ENCODE measurements at regions not wholly inside any gene's neighbourhood (a gene's known extent, or its start where the extent isn't known, plus 50 kb on each side); places are given as distances from the start of the nearest gene placed in this dataset.

DNA sequence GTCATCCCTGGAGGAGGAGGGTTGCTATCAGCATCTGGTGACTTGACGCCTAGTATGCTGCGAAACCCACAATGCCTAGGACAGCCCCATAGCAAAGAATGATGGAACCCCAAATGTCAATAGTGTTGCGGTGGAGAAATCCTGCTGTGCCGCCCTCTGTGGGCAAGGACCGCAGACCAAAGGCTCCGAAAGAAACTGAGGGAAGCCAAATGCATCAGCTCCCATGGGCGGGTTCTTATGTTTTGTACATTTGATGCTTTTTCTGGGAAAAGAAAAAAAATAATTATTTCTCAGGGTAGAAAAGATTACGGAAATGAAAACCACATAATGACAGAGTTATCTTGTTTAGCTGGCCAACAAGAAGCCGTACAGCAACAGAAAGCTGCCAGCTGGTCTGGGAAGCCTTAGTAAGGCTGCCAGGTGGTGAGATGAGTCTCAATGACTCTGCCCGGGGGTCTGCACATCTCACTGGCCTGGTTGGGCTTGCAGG is 95.0 kb upstream of the TBL1X start:
- H3K4me3 ChIP-seq, result no peak overlapping the region
- WGBS, 2 donors (ENCODE audit: low coverage in 1 of 2), result 77 to 90% methylated on average over 2 to 10 of the region's 10 CpGs
- TF ChIP-seq EP300 (IDR thresholded peaks at IDR 0.05; ENCODE audit: low read depth) (no peak), POLR2A (IDR thresholded peaks at IDR 0.05) (no peak), POLR2AphosphoS5 (IDR thresholded peaks at IDR 0.05) (no peak)
- TF ChIP-seq, protein P1, sequence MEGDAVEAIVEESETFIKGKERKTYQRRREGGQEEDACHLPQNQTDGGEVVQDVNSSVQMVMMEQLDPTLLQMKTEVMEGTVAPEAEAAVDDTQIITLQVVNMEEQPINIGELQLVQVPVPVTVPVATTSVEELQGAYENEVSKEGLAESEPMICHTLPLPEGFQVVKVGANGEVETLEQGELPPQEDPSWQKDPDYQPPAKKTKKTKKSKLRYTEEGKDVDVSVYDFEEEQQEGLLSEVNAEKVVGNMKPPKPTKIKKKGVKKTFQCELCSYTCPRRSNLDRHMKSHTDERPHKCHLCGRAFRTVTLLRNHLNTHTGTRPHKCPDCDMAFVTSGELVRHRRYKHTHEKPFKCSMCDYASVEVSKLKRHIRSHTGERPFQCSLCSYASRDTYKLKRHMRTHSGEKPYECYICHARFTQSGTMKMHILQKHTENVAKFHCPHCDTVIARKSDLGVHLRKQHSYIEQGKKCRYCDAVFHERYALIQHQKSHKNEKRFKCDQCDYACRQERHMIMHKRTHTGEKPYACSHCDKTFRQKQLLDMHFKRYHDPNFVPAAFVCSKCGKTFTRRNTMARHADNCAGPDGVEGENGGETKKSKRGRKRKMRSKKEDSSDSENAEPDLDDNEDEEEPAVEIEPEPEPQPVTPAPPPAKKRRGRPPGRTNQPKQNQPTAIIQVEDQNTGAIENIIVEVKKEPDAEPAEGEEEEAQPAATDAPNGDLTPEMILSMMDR (IDR thresholded peaks at IDR 0.05), result no peak
- no peaks in the 10 kb centered on the region for H3K9me3 ChIP-seq
- no peak overlapping the region for H3K27ac ChIP-seq
- H3K27me3 ChIP-seq, result no peaks in the 10 kb centered on the region
- H3K4me1 ChIP-seq, result no peaks in the 10 kb centered on the region
- no peak for DNase-seq
- in situ Hi-C loops (cut with MboI; ENCODE audit: low pct_ligation_motif_present in 1 of 4, low pct_unique_long_range_greater_than_20kb in 1 of 4, low sequenced_read_pairs in 3 of 4) (no loop called here), intact Hi-C loops (cut with DNase I; ENCODE audit: low total_unique reads) (no loop called here)
- no peaks in the 10 kb centered on the region for H3K36me3 ChIP-seq

GRCh38 chrX:9370893-9371292 is 94.0 kb upstream of the TBL1X start:
- TF ChIP-seq EP300 (IDR thresholded peaks at IDR 0.05; ENCODE audit: low read depth), result no peak
- TF ChIP-seq, protein P1 (IDR thresholded peaks at IDR 0.05), result no peak
- TF ChIP-seq POLR2A (IDR thresholded peaks at IDR 0.05), result no peak
- TF ChIP-seq POLR2AphosphoS5 (IDR thresholded peaks at IDR 0.05), result no peak

DNA sequence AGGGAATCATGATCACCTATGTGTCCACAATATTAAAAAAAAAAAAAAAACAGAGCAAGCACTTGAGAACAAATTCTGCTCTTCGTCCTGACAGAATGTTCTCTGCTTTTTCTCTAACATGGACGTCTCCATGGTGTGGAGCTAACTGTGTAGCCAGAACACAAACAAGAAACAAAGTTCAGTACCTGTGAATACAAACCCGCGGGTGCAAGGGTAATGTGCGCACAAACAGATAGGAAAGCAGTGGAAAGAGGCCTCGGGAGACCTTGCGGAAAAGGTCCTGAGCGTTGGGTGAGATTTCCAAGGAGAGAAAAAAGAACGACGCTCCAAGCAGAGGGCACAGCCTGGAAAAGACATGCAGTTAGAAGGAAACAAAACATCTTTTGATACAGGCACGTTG is 92.0 kb upstream of the TBL1X start:
- intact Hi-C loops (cut with DNase I; ENCODE audit: low total_unique reads), result no loop called here
- TF ChIP-seq POLR2A (IDR thresholded peaks at IDR 0.05), result no peak
- TF ChIP-seq POLR2AphosphoS5 (IDR thresholded peaks at IDR 0.05), result no peak
- TF ChIP-seq EP300 (IDR thresholded peaks at IDR 0.05; ENCODE audit: low read depth), result no peak
- TF ChIP-seq, protein P1 (IDR thresholded peaks at IDR 0.05), result no peak
- 86 to 87% methylated on average over 4 to 11 of the region's 11 CpGs for WGBS, 2 donors (ENCODE audit: low coverage in 1 of 2)
- in situ Hi-C loops (cut with MboI; ENCODE audit: low pct_ligation_motif_present in 1 of 4, low pct_unique_long_range_greater_than_20kb in 1 of 4, low sequenced_read_pairs in 3 of 4), result no loop called here
- no peaks in the 10 kb centered on the region for H3K9me3 ChIP-seq
- no peak for DNase-seq
- no peaks in the 10 kb centered on the region for H3K27me3 ChIP-seq
- no peaks in the 10 kb centered on the region for H3K36me3 ChIP-seq
- no peaks in the 10 kb centered on the region for H3K4me1 ChIP-seq
- H3K4me3 ChIP-seq, result no peak overlapping the region
- H3K27ac ChIP-seq, result no peak overlapping the region

More at GRCh38 chrX:9370893-9371292, 94.0 kb upstream of the TBL1X start:
- Histone ChIP-seq H3K27me3 (no peaks in the 10 kb centered on the region), H3K4me3 (no peak overlapping the region), H3K36me3 (no peaks in the 10 kb centered on the region), H3K27ac (no peak overlapping the region), H3K4me1 (no peaks in the 10 kb centered on the region), H3K9me3 (no peaks in the 10 kb centered on the region)
- WGBS, 2 donors (ENCODE audit: low coverage in 1 of 2), result 79 to 87% methylated on average over 4 to 5 of the region's 5 CpGs
- intact Hi-C loops (cut with DNase I; ENCODE audit: low total_unique reads) (no loop called here), in situ Hi-C loops (cut with MboI; ENCODE audit: low pct_ligation_motif_present in 1 of 4, low pct_unique_long_range_greater_than_20kb in 1 of 4, low sequenced_read_pairs in 3 of 4) (no loop called here)
- DNase-seq, result no peak

DNA sequence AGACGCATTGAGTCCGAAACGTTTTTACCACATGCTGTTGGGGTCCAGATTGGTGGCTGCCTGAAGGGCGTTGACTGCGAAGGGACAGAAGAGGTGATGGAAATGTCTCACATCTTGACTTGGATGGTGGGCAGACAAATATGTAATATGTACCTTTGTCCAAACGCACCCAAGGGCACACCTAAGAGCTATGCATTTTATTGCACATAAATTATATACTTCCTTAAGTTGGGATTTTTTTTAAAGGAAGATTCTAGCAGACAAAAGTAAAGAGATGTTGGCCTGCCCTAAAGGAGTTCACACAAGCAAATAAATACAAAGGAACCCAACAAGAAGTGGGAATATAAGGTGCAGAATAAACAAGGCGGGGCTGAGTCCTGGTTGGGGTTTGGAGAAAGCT is 91.1 kb upstream of the TBL1X start:
- TF ChIP-seq EP300 (IDR thresholded peaks at IDR 0.05; ENCODE audit: low read depth) (no peak), POLR2AphosphoS5 (IDR thresholded peaks at IDR 0.05) (no peak), POLR2A (IDR thresholded peaks at IDR 0.05) (no peak)
- TF ChIP-seq, protein P1 (IDR thresholded peaks at IDR 0.05), result no peak
- Histone ChIP-seq H3K27ac (no peak overlapping the region), H3K4me3 (no peak overlapping the region), H3K4me1 (no peaks in the 10 kb centered on the region), H3K9me3 (no peaks in the 10 kb centered on the region), H3K27me3 (no peaks in the 10 kb centered on the region), H3K36me3 (no peaks in the 10 kb centered on the region)
- WGBS, 2 donors (ENCODE audit: low coverage in 1 of 2), result 76 to 100% methylated on average over 1 to 7 of the region's 7 CpGs
- no peak for DNase-seq
- in situ Hi-C loops (cut with MboI; ENCODE audit: low pct_ligation_motif_present in 1 of 4, low pct_unique_long_range_greater_than_20kb in 1 of 4, low sequenced_read_pairs in 3 of 4), result no loop called here
- intact Hi-C loops (cut with DNase I; ENCODE audit: low total_unique reads), result no loop called here
